ENCODE measurements at regions not wholly inside any gene's neighbourhood (a gene's known extent, or its start where the extent isn't known, plus 50 kb on each side); places are given as distances from the start of the nearest gene placed in this dataset.

DNA sequence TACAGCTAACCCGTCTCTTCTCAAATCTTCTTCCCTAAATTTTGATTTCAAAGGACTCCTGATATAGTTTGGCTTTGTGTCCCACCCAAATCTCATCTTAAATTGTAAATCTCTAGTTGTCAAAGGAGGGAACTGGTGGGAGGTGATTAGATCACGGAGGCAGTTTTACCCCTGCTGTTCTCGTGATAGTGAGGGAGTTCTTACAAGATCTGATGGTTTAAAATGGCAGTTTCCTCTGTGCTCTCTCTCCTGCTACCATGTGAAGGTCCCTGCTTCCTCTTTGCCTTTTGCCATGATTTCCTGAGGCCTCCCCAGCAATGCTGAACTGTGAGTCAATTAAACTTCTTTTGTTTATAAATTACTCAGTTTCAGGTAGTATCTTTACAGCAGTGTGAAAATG is 269.3 kb downstream of the POLR1F start:
- H3K4me2 ChIP-seq, result no peak overlapping the region
- ChIA-PET POLR2A (no interaction called here), CTCF (interaction anchor here (4.1 kb wide), 1 partner anchor 318 kb away, joined by 25 read pairs; no protein-coding TSS in a partner anchor)
- DNase-seq (ENCODE audit: low read depth in 1 of 2, low spot score in 1 of 2) (no peak), FAIRE-seq (no peak), ATAC-seq (no peak)
- 60% methylated on average over 3 of the region's 3 CpGs for WGBS (ENCODE audit: missing lambda C conversion rate)
- TF ChIP-seq, protein P1, sequence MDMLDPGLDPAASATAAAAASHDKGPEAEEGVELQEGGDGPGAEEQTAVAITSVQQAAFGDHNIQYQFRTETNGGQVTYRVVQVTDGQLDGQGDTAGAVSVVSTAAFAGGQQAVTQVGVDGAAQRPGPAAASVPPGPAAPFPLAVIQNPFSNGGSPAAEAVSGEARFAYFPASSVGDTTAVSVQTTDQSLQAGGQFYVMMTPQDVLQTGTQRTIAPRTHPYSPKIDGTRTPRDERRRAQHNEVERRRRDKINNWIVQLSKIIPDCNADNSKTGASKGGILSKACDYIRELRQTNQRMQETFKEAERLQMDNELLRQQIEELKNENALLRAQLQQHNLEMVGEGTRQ (IDR thresholded peaks at IDR 0.05), result no peak
- TF ChIP-seq CHD4 (IDR thresholded peaks at IDR 0.05; ENCODE audit: borderline replicate concordance) (no peak), KDM5A (IDR thresholded peaks at IDR 0.05) (no peak), BHLHE40 (IDR thresholded peaks at IDR 0.05; ENCODE audit: low read depth, low read length) (no peak), POLR2A (IDR thresholded peaks at IDR 0.05; ENCODE audit: low read length) (no peak), SMC3 (IDR thresholded peaks at IDR 0.05) (no peak), EHMT2 (IDR thresholded peaks at IDR 0.05; ENCODE audit: low read depth) (no peak)
- no peak overlapping the region for H3K27ac ChIP-seq
- no peak overlapping the region for H3K4me3 ChIP-seq
- no peaks in the 10 kb centered on the region for H3K4me1 ChIP-seq
- H3K9me3 ChIP-seq, result no peaks in the 10 kb centered on the region

DNA sequence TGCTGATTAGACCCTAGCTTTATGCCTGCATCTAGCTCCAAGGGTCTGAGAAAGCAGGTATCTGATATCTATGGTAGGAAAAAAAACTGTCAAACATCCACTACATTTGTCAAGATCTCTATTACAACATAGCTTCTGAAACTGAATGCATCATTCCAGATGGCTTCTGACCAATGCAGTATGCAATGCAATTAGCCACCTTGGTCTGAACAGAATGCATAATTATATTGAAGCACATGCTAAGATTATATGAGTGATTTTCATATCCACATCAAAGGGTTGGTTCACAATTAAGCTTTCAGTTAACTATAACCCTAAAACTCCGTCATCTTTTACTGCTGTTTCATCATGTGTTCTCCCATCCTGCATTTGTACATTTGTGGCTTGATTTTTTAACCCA is 271.4 kb downstream of the POLR1F start:
- DNase-seq (ENCODE audit: low read depth in 1 of 2, low spot score in 1 of 2) (no peak), FAIRE-seq (no peak), ATAC-seq (no peak)
- H3K27ac ChIP-seq, result no peak overlapping the region
- H3K4me1 ChIP-seq, result no peaks in the 10 kb centered on the region
- ChIA-PET POLR2A (no interaction called here), CTCF (interaction anchor here (1.4 to 1.9 kb wide), 2 partner anchors 14 to 315 kb away, joined by 3 to 5 read pairs; no protein-coding TSS in a partner anchor)
- TF ChIP-seq FOXS1 (CRISPR knock-in tag; IDR thresholded peaks at IDR 0.05) (no peak), POLR2A (IDR thresholded peaks at IDR 0.05; ENCODE audit: low read length) (no peak), RAD21 (conservative IDR thresholded peaks at IDR 0.05 in 1 of 2, IDR thresholded peaks at IDR 0.05 in 1 of 2) (no peak), PHF8 (IDR thresholded peaks at IDR 0.05; ENCODE audit: borderline replicate concordance, low read depth) (no peak; the same call in 1 of the 2 replicates), CHD4 (IDR thresholded peaks at IDR 0.05; ENCODE audit: borderline replicate concordance) (no peak), FOSL2 (IDR thresholded peaks at IDR 0.05) (no peak), FOSL2 (CRISPR knock-in tag; IDR thresholded peaks at IDR 0.05) (no peak), HDAC2 (IDR thresholded peaks at IDR 0.05) (no peak), FOSB (CRISPR knock-in tag; IDR thresholded peaks at IDR 0.05) (no peak), HOXB5 (CRISPR knock-in tag; IDR thresholded peaks at IDR 0.05) (no peak), KDM1A (IDR thresholded peaks at IDR 0.05; ENCODE audit: low read depth) (no peak)
- TF ChIP-seq, protein P1 (IDR thresholded peaks at IDR 0.05), result no peak
- TF ChIP-seq, protein P2, sequence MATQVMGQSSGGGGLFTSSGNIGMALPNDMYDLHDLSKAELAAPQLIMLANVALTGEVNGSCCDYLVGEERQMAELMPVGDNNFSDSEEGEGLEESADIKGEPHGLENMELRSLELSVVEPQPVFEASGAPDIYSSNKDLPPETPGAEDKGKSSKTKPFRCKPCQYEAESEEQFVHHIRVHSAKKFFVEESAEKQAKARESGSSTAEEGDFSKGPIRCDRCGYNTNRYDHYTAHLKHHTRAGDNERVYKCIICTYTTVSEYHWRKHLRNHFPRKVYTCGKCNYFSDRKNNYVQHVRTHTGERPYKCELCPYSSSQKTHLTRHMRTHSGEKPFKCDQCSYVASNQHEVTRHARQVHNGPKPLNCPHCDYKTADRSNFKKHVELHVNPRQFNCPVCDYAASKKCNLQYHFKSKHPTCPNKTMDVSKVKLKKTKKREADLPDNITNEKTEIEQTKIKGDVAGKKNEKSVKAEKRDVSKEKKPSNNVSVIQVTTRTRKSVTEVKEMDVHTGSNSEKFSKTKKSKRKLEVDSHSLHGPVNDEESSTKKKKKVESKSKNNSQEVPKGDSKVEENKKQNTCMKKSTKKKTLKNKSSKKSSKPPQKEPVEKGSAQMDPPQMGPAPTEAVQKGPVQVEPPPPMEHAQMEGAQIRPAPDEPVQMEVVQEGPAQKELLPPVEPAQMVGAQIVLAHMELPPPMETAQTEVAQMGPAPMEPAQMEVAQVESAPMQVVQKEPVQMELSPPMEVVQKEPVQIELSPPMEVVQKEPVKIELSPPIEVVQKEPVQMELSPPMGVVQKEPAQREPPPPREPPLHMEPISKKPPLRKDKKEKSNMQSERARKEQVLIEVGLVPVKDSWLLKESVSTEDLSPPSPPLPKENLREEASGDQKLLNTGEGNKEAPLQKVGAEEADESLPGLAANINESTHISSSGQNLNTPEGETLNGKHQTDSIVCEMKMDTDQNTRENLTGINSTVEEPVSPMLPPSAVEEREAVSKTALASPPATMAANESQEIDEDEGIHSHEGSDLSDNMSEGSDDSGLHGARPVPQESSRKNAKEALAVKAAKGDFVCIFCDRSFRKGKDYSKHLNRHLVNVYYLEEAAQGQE (IDR thresholded peaks at IDR 0.05), result no peak
- TF ChIP-seq, protein P3, sequence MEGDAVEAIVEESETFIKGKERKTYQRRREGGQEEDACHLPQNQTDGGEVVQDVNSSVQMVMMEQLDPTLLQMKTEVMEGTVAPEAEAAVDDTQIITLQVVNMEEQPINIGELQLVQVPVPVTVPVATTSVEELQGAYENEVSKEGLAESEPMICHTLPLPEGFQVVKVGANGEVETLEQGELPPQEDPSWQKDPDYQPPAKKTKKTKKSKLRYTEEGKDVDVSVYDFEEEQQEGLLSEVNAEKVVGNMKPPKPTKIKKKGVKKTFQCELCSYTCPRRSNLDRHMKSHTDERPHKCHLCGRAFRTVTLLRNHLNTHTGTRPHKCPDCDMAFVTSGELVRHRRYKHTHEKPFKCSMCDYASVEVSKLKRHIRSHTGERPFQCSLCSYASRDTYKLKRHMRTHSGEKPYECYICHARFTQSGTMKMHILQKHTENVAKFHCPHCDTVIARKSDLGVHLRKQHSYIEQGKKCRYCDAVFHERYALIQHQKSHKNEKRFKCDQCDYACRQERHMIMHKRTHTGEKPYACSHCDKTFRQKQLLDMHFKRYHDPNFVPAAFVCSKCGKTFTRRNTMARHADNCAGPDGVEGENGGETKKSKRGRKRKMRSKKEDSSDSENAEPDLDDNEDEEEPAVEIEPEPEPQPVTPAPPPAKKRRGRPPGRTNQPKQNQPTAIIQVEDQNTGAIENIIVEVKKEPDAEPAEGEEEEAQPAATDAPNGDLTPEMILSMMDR (IDR thresholded peaks at IDR 0.05), result no peak
- H3K9me3 ChIP-seq, result no peaks in the 10 kb centered on the region
- no peak overlapping the region for H3K4me2 ChIP-seq
- WGBS (ENCODE audit: missing lambda C conversion rate), result 82% methylated on average over 1 of the region's 1 CpG
- H3K4me3 ChIP-seq, result no peak overlapping the region

Data from A549 (cell line).